ENCODE measurements at regions not wholly inside any gene's neighbourhood (a gene's known extent, or its start where the extent isn't known, plus 50 kb on each side); places are given as distances from the start of the nearest gene placed in this dataset.

GRCh38 chr13:105925496-105925895 is 610.0 kb downstream of the EFNB2 start:
- TF ChIP-seq EZH2 (IDR thresholded peaks at IDR 0.05; ENCODE audit: borderline replicate concordance, low read length) (no peak), CTCF (IDR thresholded peaks at IDR 0.05; ENCODE audit: low read length) (no peak)
